Thoracic aorta (tissue), 2 donors: ENCODE measurements at regions not wholly inside any gene's neighbourhood (a gene's known extent, or its start where the extent isn't known, plus 50 kb on each side); places are given as distances from the start of the nearest gene placed in this dataset.

Experiments
- ATAC-seq: fragments of 150-250 bp; one replicate; pipeline ENCODE4 v1.8.0; 2017; ENCODE audit warnings: low read depth; ENCODE audit not compliant: insufficient number of reproducible peaks, low FRiP score
- DNase-seq: peaks from one replicate; pipeline ENCODE4 v3.0.0-alpha.2; 2020; ENCODE audit warnings: low spot score
- H3K27ac ChIP-seq, 2 donors: fragments of 200-600 bp; sonication (generic); 1 replicate in 1 of 2; 2 replicates in 1 of 2; pipeline ENCODE4 v1.5.1; 2016; ENCODE audit warnings: mild to moderate bottlenecking in 2 of 2, moderate library complexity in 2 of 2
- H3K27me3 ChIP-seq: fragments of 200-600 bp; sonication (generic); replicated peaks from 2 replicates; pipeline ENCODE4 v1.6.0; 2016; ENCODE audit warnings: mild to moderate bottlenecking; ENCODE audit not compliant: insufficient read depth
- H3K36me3 ChIP-seq: fragments of 200-600 bp; sonication (generic); one replicate; pipeline ENCODE4 v1.5.1; 2016
- H3K4me1 ChIP-seq, 2 donors: fragments of 200-600 bp; sonication (generic); 1 replicate in 1 of 2; 2 replicates in 1 of 2; pipeline versions ENCODE4 v1.5.1 to v1.6.0; 2016; ENCODE audit warnings: low read depth in 2 of 2, mild to moderate bottlenecking in 1 of 2; ENCODE audit not compliant: control insufficient read depth in 1 of 2
- H3K4me3 ChIP-seq: fragments of 200-600 bp; sonication (generic); 2 replicates; pipeline ENCODE4 v1.5.1; 2016; ENCODE audit warnings: mild to moderate bottlenecking
- H3K9me3 ChIP-seq: fragments of 200-600 bp; sonication (generic); 2 replicates; pipeline ENCODE4 v1.5.1; 2016
- CTCF ChIP-seq: fragments of 200-600 bp; sonication (generic); IDR thresholded peaks from one replicate; pipeline ENCODE4 v1.5.1; 2019; ENCODE audit warnings: antibody characterized with exemption

- DNase-seq = no peak
- ATAC-seq = no peak
- no peak overlapping the region for H3K27ac ChIP-seq
These were observed 383.7 kb upstream of the CDH4 start for GRCh38 chr20:60868316-60868891.

GRCh38 chr20:60869087-60869486 lies 383.0 kb upstream of the CDH4 start:
- Histone ChIP-seq H3K36me3 (no peaks in the 10 kb centered on the region), H3K9me3 (no peaks in the 10 kb centered on the region), H3K4me3 (no peak overlapping the region), H3K4me1 (no peaks in the 10 kb centered on the region), H3K27me3 (no peaks in the 10 kb centered on the region), H3K27ac (no peak overlapping the region)
- no peak for TF ChIP-seq CTCF
- ATAC-seq (no peak), DNase-seq (no peak)

More at GRCh38 chr20:60868316-60868891, 383.7 kb upstream of the CDH4 start:
- H3K4me1 ChIP-seq = no peaks in the 10 kb centered on the region
- no peak for TF ChIP-seq CTCF
- H3K36me3 ChIP-seq = no peaks in the 10 kb centered on the region
- H3K27me3 ChIP-seq = no peaks in the 10 kb centered on the region
- H3K4me3 ChIP-seq = no peak overlapping the region
- H3K9me3 ChIP-seq = no peaks in the 10 kb centered on the region

- Histone ChIP-seq H3K4me1 (no peaks in the 10 kb centered on the region), H3K9me3 (no peaks in the 10 kb centered on the region), H3K36me3 (no peaks in the 10 kb centered on the region), H3K4me3 (no peak overlapping the region), H3K27ac (no peak overlapping the region), H3K27me3 (no peaks in the 10 kb centered on the region)
- ATAC-seq (no peak), DNase-seq (no peak)
- no peak for TF ChIP-seq CTCF
These were observed 382.4 kb upstream of the CDH4 start for GRCh38 chr20:60869625-60870024.

- TF ChIP-seq CTCF = no peak
- Histone ChIP-seq H3K27ac (no peak overlapping the region), H3K36me3 (no peaks in the 10 kb centered on the region), H3K4me3 (no peak overlapping the region), H3K27me3 (no peaks in the 10 kb centered on the region), H3K4me1 (no peaks in the 10 kb centered on the region), H3K9me3 (no peaks in the 10 kb centered on the region)
- no peak for DNase-seq
- no peak for ATAC-seq
These were observed 382.0 kb upstream of the CDH4 start for GRCh38 chr20:60870040-60870439.

- no peak for DNase-seq
- H3K36me3 ChIP-seq = no peaks in the 10 kb centered on the region
- ATAC-seq = no peak
- H3K27me3 ChIP-seq = no peaks in the 10 kb centered on the region
- no peak overlapping the region for H3K4me3 ChIP-seq
- TF ChIP-seq CTCF = no peak
- H3K4me1 ChIP-seq = no peaks in the 10 kb centered on the region
- H3K9me3 ChIP-seq = no peaks in the 10 kb centered on the region
- H3K27ac ChIP-seq = no peak overlapping the region
These were observed 379.8 kb upstream of the CDH4 start for GRCh38 chr20:60872224-60872623.
